ENCODE measurements at regions not wholly inside any gene's neighbourhood (a gene's known extent, or its start where the extent isn't known, plus 50 kb on each side); places are given as distances from the start of the nearest gene placed in this dataset.

- Histone ChIP-seq H3K4me1 (replicated peaks) (no peaks in the 10 kb centered on the region), H3K27ac (no peak overlapping the region), H3K27me3 (replicated peaks; ENCODE audit: insufficient read depth) (no peaks in the 10 kb centered on the region), H3K4me3 (no peak overlapping the region), H3K9me3 (no peaks in the 10 kb centered on the region), H3K36me3 (no peaks in the 10 kb centered on the region)
- DNase-seq (ENCODE audit: low spot score): no peak
- intact Hi-C loops (cut with DNase I): no loop called here
- WGBS: 97% methylated on average over 1 of the region's 1 CpG
- no peak for TF ChIP-seq POLR2A (IDR thresholded peaks at IDR 0.05)
- TF ChIP-seq POLR2AphosphoS5 (IDR thresholded peaks at IDR 0.05): no peak
- TF ChIP-seq, protein P1, sequence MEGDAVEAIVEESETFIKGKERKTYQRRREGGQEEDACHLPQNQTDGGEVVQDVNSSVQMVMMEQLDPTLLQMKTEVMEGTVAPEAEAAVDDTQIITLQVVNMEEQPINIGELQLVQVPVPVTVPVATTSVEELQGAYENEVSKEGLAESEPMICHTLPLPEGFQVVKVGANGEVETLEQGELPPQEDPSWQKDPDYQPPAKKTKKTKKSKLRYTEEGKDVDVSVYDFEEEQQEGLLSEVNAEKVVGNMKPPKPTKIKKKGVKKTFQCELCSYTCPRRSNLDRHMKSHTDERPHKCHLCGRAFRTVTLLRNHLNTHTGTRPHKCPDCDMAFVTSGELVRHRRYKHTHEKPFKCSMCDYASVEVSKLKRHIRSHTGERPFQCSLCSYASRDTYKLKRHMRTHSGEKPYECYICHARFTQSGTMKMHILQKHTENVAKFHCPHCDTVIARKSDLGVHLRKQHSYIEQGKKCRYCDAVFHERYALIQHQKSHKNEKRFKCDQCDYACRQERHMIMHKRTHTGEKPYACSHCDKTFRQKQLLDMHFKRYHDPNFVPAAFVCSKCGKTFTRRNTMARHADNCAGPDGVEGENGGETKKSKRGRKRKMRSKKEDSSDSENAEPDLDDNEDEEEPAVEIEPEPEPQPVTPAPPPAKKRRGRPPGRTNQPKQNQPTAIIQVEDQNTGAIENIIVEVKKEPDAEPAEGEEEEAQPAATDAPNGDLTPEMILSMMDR (IDR thresholded peaks at IDR 0.05): no peak
These were observed 302.4 kb upstream of the ZNF462 start for GRCh38 chr9:106560540-106560939.

DNA sequence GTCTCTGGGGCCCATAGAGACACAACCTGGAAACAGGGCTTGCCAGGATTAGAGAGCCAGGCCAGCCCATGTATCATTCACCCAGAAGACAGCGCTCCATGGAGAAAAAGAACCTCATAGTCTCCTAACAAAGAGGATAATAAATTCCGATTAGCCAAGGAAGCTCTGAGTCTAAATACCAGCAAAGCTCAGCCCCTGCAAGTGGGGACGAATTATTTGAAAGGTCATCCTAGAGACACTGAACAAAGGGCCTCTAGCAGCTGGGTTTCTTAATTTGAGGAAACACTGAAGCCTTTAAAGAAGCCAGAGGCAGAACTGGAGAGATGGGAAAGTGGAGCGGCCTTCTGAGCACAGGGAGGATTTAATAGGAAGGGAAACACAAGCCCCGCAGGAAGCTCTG lies 287.1 kb upstream of the ZNF462 start:
- Histone ChIP-seq H3K4me1 (replicated peaks) (no peaks in the 10 kb centered on the region), H3K9me3 (no peaks in the 10 kb centered on the region), H3K27me3 (replicated peaks; ENCODE audit: insufficient read depth) (no peaks in the 10 kb centered on the region), H3K27ac (no peak overlapping the region), H3K36me3 (no peaks in the 10 kb centered on the region), H3K4me3 (no peak overlapping the region)
- intact Hi-C loops (cut with DNase I): no loop called here
- WGBS: 45% methylated on average over 5 of the region's 5 CpGs
- no peak for DNase-seq (ENCODE audit: low spot score)
- TF ChIP-seq POLR2A (IDR thresholded peaks at IDR 0.05) (no peak), POLR2AphosphoS5 (IDR thresholded peaks at IDR 0.05) (no peak)
- TF ChIP-seq, protein P1 (IDR thresholded peaks at IDR 0.05): no peak

GRCh38 chr9:106576232-106576760 lies 286.7 kb upstream of the ZNF462 start:
- no peak overlapping the region for H3K4me3 ChIP-seq
- H3K27ac ChIP-seq: no peak overlapping the region
- H3K4me1 ChIP-seq (replicated peaks): no peaks in the 10 kb centered on the region
- WGBS: 49% methylated on average over 7 of the region's 7 CpGs
- TF ChIP-seq POLR2A (IDR thresholded peaks at IDR 0.05) (no peak), POLR2AphosphoS5 (IDR thresholded peaks at IDR 0.05) (no peak)
- TF ChIP-seq, protein P1 (IDR thresholded peaks at IDR 0.05): no peak
- H3K27me3 ChIP-seq (replicated peaks; ENCODE audit: insufficient read depth): no peaks in the 10 kb centered on the region
- H3K36me3 ChIP-seq: no peaks in the 10 kb centered on the region
- no peak for DNase-seq (ENCODE audit: low spot score)
- no peaks in the 10 kb centered on the region for H3K9me3 ChIP-seq
- intact Hi-C loops (cut with DNase I): no loop called here

- Histone ChIP-seq H3K4me1 (replicated peaks) (no peaks in the 10 kb centered on the region), H3K27me3 (replicated peaks; ENCODE audit: insufficient read depth) (no peaks in the 10 kb centered on the region), H3K36me3 (no peaks in the 10 kb centered on the region), H3K4me3 (no peak overlapping the region), H3K27ac (no peak overlapping the region), H3K9me3 (no peaks in the 10 kb centered on the region)
- TF ChIP-seq POLR2A (IDR thresholded peaks at IDR 0.05) (no peak), POLR2AphosphoS5 (IDR thresholded peaks at IDR 0.05) (no peak)
- TF ChIP-seq, protein P1 (IDR thresholded peaks at IDR 0.05): no peak
- no peak for DNase-seq (ENCODE audit: low spot score)
- intact Hi-C loops (cut with DNase I): no loop called here
These were observed 285.8 kb upstream of the ZNF462 start for GRCh38 chr9:106577121-106577520.

DNA sequence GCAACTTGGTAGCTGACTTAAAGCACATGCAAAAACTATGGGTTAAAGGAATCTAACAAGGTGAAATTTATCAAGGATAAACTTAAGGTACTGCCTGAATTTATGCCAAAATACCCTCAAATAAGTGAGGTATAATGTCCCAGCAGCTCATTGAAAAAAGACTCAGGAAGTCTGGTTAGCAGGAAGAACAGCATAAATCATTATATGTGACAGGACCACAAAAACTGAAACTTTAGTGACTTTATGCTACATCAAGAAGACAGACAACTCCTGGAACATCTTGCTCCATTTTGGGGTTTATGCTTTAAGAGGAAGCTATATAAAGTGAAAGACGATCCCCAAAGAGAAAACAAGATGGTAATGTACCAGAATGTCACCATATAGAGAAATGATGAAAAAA lies 282.4 kb upstream of the ZNF462 start:
- 63% methylated on average over 1 of the region's 1 CpG for WGBS
- TF ChIP-seq, protein P1 (IDR thresholded peaks at IDR 0.05): no peak
- TF ChIP-seq POLR2A (IDR thresholded peaks at IDR 0.05) (no peak), POLR2AphosphoS5 (IDR thresholded peaks at IDR 0.05) (no peak)
- Histone ChIP-seq H3K9me3 (no peaks in the 10 kb centered on the region), H3K4me1 (replicated peaks) (no peaks in the 10 kb centered on the region), H3K4me3 (no peak overlapping the region), H3K27ac (no peak overlapping the region), H3K36me3 (no peaks in the 10 kb centered on the region), H3K27me3 (replicated peaks; ENCODE audit: insufficient read depth) (no peaks in the 10 kb centered on the region)
- intact Hi-C loops (cut with DNase I): no loop called here
- no peak for DNase-seq (ENCODE audit: low spot score)
